LNCaP clone FGC (cell line): ENCODE measurements at regions not wholly inside any gene's neighbourhood (a gene's known extent, or its start where the extent isn't known, plus 50 kb on each side); places are given as distances from the start of the nearest gene placed in this dataset.

Source experiments
- DNase-seq: peaks from one replicate; pipeline ENCODE4 v3.0.0-alpha.2; 2011; ENCODE audit warnings: low read depth
- H3K4me3 ChIP-seq: 2 replicates; pipeline ENCODE4 v1.5.1; 2011; ENCODE audit warnings: mild to moderate bottlenecking, low read depth, low read length, control low read depth
- TF ChIP-seq, protein P1 (sequence below): IDR thresholded peaks from 2 replicates; pipeline ENCODE4 v1.5.1; 2012; ENCODE audit warnings: mild to moderate bottlenecking; ENCODE audit not compliant: control insufficient read depth, insufficient read depth; ENCODE audit errors: extremely low read depth

DNA sequence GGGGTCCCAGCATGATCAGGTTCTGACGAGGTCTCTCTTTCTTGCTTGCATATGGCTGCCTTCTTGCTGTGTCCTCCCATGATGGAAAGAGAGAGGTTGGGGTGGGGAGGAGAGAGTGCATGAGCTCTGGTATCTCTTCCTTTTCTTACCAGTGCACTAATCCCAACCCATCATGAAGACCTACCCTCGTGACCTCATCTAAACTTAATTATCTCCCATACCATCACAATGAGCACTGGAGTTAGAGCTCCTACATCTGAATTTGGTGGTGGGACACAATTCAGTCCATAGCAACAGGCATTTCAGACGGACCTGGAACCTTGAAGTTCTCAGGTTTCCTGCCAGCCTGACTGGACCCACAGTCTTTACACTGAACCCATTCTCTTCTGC lies 125.2 kb upstream of the ZNF648 start:
- TF ChIP-seq, protein P1, sequence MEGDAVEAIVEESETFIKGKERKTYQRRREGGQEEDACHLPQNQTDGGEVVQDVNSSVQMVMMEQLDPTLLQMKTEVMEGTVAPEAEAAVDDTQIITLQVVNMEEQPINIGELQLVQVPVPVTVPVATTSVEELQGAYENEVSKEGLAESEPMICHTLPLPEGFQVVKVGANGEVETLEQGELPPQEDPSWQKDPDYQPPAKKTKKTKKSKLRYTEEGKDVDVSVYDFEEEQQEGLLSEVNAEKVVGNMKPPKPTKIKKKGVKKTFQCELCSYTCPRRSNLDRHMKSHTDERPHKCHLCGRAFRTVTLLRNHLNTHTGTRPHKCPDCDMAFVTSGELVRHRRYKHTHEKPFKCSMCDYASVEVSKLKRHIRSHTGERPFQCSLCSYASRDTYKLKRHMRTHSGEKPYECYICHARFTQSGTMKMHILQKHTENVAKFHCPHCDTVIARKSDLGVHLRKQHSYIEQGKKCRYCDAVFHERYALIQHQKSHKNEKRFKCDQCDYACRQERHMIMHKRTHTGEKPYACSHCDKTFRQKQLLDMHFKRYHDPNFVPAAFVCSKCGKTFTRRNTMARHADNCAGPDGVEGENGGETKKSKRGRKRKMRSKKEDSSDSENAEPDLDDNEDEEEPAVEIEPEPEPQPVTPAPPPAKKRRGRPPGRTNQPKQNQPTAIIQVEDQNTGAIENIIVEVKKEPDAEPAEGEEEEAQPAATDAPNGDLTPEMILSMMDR = no peak
- no peak overlapping the region for H3K4me3 ChIP-seq
- DNase-seq = no peak

DNA sequence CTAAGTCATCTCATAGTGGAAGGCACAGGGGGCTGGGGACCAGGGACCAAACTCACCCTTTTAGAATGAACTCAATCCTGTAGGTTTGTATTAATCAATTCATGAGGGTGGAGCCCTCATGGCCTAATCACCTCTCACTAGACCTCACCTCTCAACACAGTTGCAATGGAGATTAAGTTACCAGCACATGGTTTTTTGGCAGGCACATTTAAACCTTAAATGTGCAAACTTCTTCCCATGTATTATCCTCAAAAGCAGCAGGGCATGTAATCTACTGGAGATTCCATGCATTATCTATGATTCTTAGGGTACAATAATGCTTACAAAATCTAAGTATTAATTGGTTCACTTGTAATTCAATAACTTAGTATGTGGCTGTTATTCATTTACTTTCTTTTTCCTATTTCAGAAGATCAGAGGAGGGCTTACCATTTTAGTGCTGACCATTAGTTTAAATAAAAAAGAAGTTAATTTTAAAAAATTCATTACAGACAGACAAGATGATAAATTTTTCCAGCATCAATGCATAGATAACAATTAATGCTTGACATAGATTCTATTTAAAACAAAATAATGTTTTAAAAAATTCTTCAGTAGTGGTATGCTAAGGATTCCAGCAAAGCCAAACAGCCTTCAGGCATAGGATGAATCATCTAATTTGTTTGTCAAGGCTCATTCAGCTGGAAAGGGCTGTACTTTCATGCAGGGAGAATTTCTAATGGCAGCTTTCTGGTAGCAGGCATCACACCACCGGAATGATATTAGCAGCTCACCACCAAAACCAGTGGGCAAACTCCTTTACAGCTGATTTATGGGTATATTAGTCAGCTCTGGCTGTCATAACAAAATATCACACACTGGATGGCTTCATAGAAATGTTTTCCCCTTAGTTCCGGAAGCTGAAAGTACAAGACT lies 124.6 kb upstream of the ZNF648 start:
- no peak overlapping the region for H3K4me3 ChIP-seq
- no peak for DNase-seq
- TF ChIP-seq, protein P1 = no peak

DNA sequence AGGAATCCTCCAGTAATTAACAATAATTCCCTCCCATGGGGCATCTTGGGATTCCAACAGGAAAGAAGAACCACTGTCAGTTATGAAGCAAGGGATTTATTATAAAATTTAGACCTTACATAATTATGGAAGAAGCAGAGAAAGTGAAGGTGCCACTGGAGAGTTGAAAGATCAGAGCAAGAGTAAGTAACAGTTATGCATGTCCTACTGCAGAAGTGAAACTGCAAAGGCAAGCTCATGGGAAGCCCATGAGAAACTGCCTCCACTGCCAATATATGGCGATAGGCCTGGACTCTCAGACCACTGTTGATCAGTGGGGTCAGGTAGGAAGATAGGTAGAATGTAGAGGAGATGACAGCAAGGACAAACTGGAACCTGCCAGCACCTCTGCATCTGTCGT lies 123.6 kb upstream of the ZNF648 start:
- TF ChIP-seq, protein P1 = no peak
- no peak for DNase-seq
- no peak overlapping the region for H3K4me3 ChIP-seq

DNA sequence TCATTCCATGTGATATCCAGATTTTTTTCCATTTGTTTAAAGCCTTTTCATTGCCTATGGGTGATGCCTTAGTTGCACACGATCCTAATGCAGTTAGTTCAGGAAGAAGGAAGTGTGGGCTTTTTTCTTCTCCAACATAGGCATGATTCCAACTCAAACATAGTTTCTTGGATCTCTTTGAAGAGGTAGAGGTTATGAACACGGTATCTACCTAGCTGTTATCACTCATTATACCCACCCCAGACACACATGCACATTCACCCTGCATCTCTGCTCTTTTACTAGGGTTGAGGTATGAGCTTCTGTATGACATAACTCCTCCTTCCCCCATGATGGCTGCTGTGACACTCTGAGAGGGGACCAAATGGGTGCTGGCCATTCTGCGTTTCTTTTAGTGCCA lies 122.1 kb upstream of the ZNF648 start:
- H3K4me3 ChIP-seq = no peak overlapping the region
- peak; percentile 64 for DNase-seq
- TF ChIP-seq, protein P1 = no peak

DNA sequence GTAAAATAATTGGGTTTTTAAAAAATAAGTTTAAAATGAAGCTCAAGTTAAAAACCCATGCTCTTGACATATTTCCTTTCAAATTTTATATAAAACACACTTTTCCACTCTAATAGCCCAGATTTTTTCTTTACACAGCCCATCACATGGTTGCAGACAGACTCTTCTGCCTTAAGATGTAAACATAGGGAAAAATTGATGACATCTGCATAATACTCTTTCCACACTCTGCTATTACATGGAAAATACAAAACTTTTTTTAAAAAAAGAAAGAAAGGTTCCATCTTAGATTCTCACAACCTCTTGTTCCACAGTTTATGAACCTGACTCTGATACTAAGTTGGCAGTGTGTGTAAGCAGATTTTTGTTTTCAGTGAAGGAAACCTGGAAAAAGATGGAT lies 120.8 kb upstream of the ZNF648 start:
- H3K4me3 ChIP-seq = no peak overlapping the region
- TF ChIP-seq, protein P1 = no peak

DNA sequence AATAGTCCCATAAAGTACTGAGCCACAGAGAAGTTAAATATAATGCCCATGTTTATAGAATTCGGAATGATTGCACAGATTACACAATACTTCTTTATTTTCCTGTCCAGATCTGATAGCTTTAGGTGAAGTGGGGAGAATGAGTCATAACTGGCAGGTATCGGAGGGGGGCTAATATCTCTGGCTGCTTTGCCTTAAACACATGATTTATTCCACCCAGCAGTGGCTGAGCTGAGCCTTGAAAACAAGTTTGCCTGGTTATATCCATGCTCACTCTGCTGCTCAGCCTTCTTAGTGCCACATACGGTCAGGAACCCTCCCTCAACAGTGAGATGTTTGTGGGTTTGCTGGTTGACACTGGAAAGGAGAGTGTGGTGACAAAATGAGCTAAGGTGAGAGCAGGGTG lies 119.7 kb upstream of the ZNF648 start:
- no peak overlapping the region for H3K4me3 ChIP-seq
- TF ChIP-seq, protein P1 = no peak
- DNase-seq = no peak

More for the DNA sequence above, 120.8 kb upstream of the ZNF648 start:
- no peak for DNase-seq
